HEK293 (cell line): ENCODE measurements at regions not wholly inside any gene's neighbourhood (a gene's known extent, or its start where the extent isn't known, plus 50 kb on each side); places are given as distances from the start of the nearest gene placed in this dataset.
A peak's percentile ranks its signal among the peaks of the same experiment; 100 is the strongest.

Source experiments
- CTCF ChIA-PET: fragments of 350-600 bp; formaldehyde crosslinking; extraction: SDS; loops from one replicate; lab custom pipeline; 2021; ENCODE audit warnings: antibody characterized with exemption; lab: Yijun Ruan, JAX
- POLR2A ChIA-PET: fragments of 300-600 bp; formaldehyde crosslinking; extraction: SDS; loops from one replicate; lab custom pipeline; 2020; ENCODE audit warnings: antibody characterized with exemption, inconsistent platforms; lab: Yijun Ruan, JAX
- H3K27ac ChIP-seq: fragments of 200-500 bp; sonication (Bioruptor generic); 2 replicates; pipeline ENCODE4 v1.5.1; 2014; ENCODE audit warnings: low read depth, low read length, control low read depth, inconsistent platforms; ENCODE audit errors: extremely low read depth
- H3K36me3 ChIP-seq, 2 experiments: fragments of 200-500 bp in 1 of 2; sonication (Bioruptor generic) in 1 of 2; 1 replicate in 1 of 2; 2 replicates in 1 of 2; pipeline ENCODE4 v1.5.1; 2014 to 2017; ENCODE audit warnings: inconsistent platforms in 2 of 2, low read length in 2 of 2; ENCODE audit not compliant: control insufficient read depth in 2 of 2, insufficient read depth in 1 of 2
- H3K4me1 ChIP-seq: fragments of 200-500 bp; sonication (Bioruptor generic); 2 replicates; pipeline ENCODE4 v1.5.1; 2014; ENCODE audit warnings: mild to moderate bottlenecking, low read length, inconsistent platforms; ENCODE audit not compliant: control insufficient read depth, insufficient read depth
- H3K4me3 ChIP-seq: 2 replicates; pipeline ENCODE4 v1.5.1; 2011; ENCODE audit warnings: low read depth, mild to moderate bottlenecking, control low read depth, low read length, moderate library complexity
- H3K9me3 ChIP-seq: fragments of 200-500 bp; sonication (Bioruptor generic); 2 replicates; pipeline ENCODE4 v1.5.1; 2014; ENCODE audit warnings: low read depth, low read length, inconsistent platforms; ENCODE audit not compliant: control insufficient read depth, insufficient read depth
- KLF9 ChIP-seq: fragments of 450-650 bp; formaldehyde crosslinking; IDR thresholded peaks from 2 replicates; pipeline ENCODE4 v1.5.1; 2016; ENCODE audit warnings: missing biosample characterization, missing genetic modification characterization, low read depth
- MEIS1 ChIP-seq: sonication (generic); formaldehyde crosslinking; IDR thresholded peaks from 2 replicates; pipeline ENCODE4 v1.8.1; 2022; ENCODE audit warnings: missing genetic modification reagents, mild to moderate bottlenecking, borderline replicate concordance
- MZF1 ChIP-seq: fragments of 450-650 bp; formaldehyde crosslinking; IDR thresholded peaks from 2 replicates; pipeline ENCODE4 v1.5.1; 2017; ENCODE audit warnings: missing biosample characterization, missing genetic modification characterization, borderline replicate concordance
- OVOL3 ChIP-seq: fragments of 450-650 bp; formaldehyde crosslinking; IDR thresholded peaks from 2 replicates; pipeline ENCODE4 v1.5.1; 2016; ENCODE audit warnings: missing biosample characterization, missing genetic modification characterization
- TRIM28 ChIP-seq: IDR thresholded peaks from 2 replicates; pipeline ENCODE4 v1.6.1; 2011; ENCODE audit warnings: low read length, control low read depth, borderline replicate concordance
- YY2 ChIP-seq: fragments of 450-650 bp; formaldehyde crosslinking; IDR thresholded peaks from 2 replicates; pipeline ENCODE4 v1.5.1; 2016; ENCODE audit warnings: missing biosample characterization, missing genetic modification characterization
- ZBTB17 ChIP-seq: fragments of 450-650 bp; formaldehyde crosslinking; IDR thresholded peaks from 2 replicates; pipeline ENCODE4 v1.5.1; 2016; ENCODE audit warnings: missing biosample characterization, missing genetic modification characterization
- ZBTB20 ChIP-seq: fragments of 450-650 bp; formaldehyde crosslinking; IDR thresholded peaks from 2 replicates; pipeline ENCODE4 v1.5.1; 2016; ENCODE audit warnings: missing biosample characterization, missing genetic modification characterization
- ZBTB48 ChIP-seq: fragments of 450-650 bp; formaldehyde crosslinking; IDR thresholded peaks from 2 replicates; pipeline ENCODE4 v1.5.1; 2016; ENCODE audit warnings: missing biosample characterization, missing genetic modification characterization
- ZFP37 ChIP-seq: fragments of 450-650 bp; formaldehyde crosslinking; IDR thresholded peaks from 2 replicates; pipeline ENCODE4 v1.5.1; 2016; ENCODE audit warnings: missing biosample characterization, missing genetic modification characterization
- ZNF10 ChIP-seq: fragments of 450-650 bp; formaldehyde crosslinking; IDR thresholded peaks from 2 replicates; pipeline ENCODE4 v1.5.1; 2017; ENCODE audit warnings: missing biosample characterization, missing genetic modification characterization
- ZNF157 ChIP-seq: fragments of 450-650 bp; formaldehyde crosslinking; IDR thresholded peaks from 2 replicates; pipeline ENCODE4 v1.5.1; 2016; ENCODE audit warnings: missing biosample characterization, missing genetic modification characterization
- ZNF214 ChIP-seq: fragments of 450-650 bp; formaldehyde crosslinking; IDR thresholded peaks from 2 replicates; pipeline ENCODE4 v1.5.1; 2017; ENCODE audit warnings: missing biosample characterization, mild to moderate bottlenecking, missing genetic modification characterization, borderline replicate concordance
- ZNF510 ChIP-seq: fragments of 450-650 bp; formaldehyde crosslinking; IDR thresholded peaks from 2 replicates; pipeline ENCODE4 v1.5.1; 2018; ENCODE audit warnings: mild to moderate bottlenecking, missing genetic modification characterization, missing biosample characterization; ENCODE audit not compliant: insufficient replicate concordance
- ZNF558 ChIP-seq: fragments of 450-650 bp; formaldehyde crosslinking; IDR thresholded peaks from 2 replicates; pipeline ENCODE4 v1.5.1; 2016; ENCODE audit warnings: missing biosample characterization, missing genetic modification characterization
- ZNF610 ChIP-seq: fragments of 450-650 bp; formaldehyde crosslinking; IDR thresholded peaks from 2 replicates; pipeline ENCODE4 v1.5.1; 2016; ENCODE audit warnings: missing biosample characterization, missing genetic modification characterization, borderline replicate concordance
- ZNF664 ChIP-seq: fragments of 450-650 bp; formaldehyde crosslinking; IDR thresholded peaks from 2 replicates; pipeline ENCODE4 v1.5.1; 2016; ENCODE audit warnings: missing biosample characterization, missing genetic modification characterization
- ZNF776 ChIP-seq: fragments of 450-650 bp; formaldehyde crosslinking; IDR thresholded peaks from 2 replicates; pipeline ENCODE4 v1.5.0; 2017; ENCODE audit warnings: missing biosample characterization, missing genetic modification characterization, borderline replicate concordance
- TF ChIP-seq, protein P1 (sequence below): fragments of 450-650 bp; formaldehyde crosslinking; IDR thresholded peaks from 2 replicates; pipeline ENCODE4 v1.5.1; 2016; ENCODE audit warnings: missing biosample characterization, missing genetic modification characterization
- TF ChIP-seq, protein P2 (sequence below): fragments of 450-650 bp; formaldehyde crosslinking; IDR thresholded peaks from 2 replicates; pipeline ENCODE4 v1.5.1; 2016; ENCODE audit warnings: missing biosample characterization, missing genetic modification characterization, borderline replicate concordance
- TF ChIP-seq, protein P3 (sequence below): fragments of 450-650 bp; formaldehyde crosslinking; conservative IDR thresholded peaks from 2 replicates; pipeline ENCODE4 v1.5.1; 2016; ENCODE audit warnings: low read depth, missing biosample characterization, missing genetic modification characterization

DNA sequence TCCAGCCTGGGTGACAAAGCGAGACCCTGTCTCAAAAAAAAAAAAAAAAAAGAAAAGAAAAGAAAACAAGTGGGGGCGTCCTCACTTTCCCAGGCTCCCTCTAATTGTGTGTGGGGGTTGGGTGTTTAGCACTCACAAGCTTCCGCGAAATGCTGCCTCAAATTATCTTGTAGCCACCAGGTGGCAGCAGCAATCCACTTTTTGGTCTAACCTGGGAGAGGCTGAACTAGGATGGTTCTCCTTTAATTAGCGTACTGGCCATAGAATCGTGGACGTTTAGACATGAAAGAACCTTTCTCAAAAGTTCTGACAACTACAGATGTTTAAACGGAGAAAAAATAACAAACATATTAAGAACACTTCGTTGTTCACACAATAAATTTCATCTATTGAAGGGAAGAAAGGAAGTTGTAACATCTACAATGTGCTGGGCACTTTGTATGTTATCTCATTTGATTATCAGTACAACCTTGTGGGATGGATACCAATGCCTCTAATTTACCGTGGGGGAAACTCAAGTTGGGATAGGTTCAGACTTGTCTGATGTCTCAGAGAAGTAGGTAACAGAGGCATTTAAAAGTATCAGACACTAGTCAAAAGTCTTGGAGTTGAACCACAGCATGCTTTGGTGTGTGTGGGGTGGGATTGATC is 122.7 kb upstream of the NABP1 start (continued):
- TF ChIP-seq, protein P1, sequence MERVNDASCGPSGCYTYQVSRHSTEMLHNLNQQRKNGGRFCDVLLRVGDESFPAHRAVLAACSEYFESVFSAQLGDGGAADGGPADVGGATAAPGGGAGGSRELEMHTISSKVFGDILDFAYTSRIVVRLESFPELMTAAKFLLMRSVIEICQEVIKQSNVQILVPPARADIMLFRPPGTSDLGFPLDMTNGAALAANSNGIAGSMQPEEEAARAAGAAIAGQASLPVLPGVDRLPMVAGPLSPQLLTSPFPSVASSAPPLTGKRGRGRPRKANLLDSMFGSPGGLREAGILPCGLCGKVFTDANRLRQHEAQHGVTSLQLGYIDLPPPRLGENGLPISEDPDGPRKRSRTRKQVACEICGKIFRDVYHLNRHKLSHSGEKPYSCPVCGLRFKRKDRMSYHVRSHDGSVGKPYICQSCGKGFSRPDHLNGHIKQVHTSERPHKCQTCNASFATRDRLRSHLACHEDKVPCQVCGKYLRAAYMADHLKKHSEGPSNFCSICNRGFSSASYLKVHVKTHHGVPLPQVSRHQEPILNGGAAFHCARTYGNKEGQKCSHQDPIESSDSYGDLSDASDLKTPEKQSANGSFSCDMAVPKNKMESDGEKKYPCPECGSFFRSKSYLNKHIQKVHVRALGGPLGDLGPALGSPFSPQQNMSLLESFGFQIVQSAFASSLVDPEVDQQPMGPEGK (tag by site-specific recombination): 0 out of 2 replicates have a peak, but pooled peaks have one; percentile 28

DNA sequence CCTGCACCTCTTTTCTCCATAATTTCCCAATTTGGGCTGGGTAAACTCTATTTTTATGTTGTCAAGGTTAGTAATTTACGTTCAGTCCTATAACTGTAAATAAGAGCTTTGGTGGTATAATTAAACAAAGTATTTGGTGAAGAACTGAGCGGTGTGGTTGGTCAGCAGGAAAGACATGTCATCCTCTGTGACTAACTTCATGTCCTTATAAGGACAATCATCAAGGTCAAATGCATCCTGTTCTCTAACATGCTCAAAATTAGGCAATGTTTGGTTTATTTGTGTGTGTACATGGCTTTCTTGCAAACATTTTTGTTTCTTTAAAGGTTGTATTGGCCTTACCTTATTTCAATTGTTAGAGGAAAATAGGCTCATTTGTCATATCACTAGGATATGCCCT is 121.5 kb upstream of the NABP1 start:
- no peaks in the 10 kb centered on the region for H3K9me3 ChIP-seq
- CTCF ChIA-PET: interaction anchor here (0.7 to 3.8 kb wide), 5 partner anchors 10 to 698 kb away, joined by 3 to 17 read pairs (median 4); no protein-coding TSS in a partner anchor
- peaks cover 3% of the 10 kb centered on the region; the same call in 1 of the 2 replicates for H3K4me1 ChIP-seq
- no peak overlapping the region for H3K4me3 ChIP-seq
- POLR2A ChIA-PET: no interaction called here
- H3K36me3 ChIP-seq: no peaks in the 10 kb centered on the region
- no peak overlapping the region for H3K27ac ChIP-seq
- TF ChIP-seq, protein P1 (tag by site-specific recombination): no peak
- TF ChIP-seq ZNF157 (tag by site-specific recombination) (no peak), ZFP37 (tag by site-specific recombination) (no peak), ZBTB17 (no peak), YY2 (tag by site-specific recombination) (no peak), ZNF558 (tag by site-specific recombination) (no peak), ZBTB20 (tag by site-specific recombination) (no peak)

DNA sequence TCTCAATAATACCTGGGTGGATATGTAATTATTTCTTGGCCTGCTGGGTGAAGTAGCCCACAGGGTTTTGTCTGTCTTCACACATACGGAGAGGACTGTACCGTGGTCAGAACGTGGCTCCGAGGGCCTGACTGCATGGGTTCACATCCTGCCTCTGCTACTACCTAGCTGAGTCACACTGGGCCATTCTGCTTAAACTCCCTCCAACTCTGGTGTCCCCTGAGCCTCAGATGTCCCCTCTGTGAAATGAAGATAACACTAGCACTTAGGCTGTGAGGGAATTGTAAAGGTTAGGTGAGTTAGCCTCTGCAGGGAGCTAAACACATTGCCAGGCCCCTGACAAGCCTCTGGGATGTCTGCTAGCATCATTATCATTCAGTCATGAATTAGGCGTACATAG is 120.1 kb upstream of the NABP1 start:
- H3K4me1 ChIP-seq: no peaks in the 10 kb centered on the region
- no peak overlapping the region for H3K27ac ChIP-seq
- H3K4me3 ChIP-seq: no peak overlapping the region
- H3K9me3 ChIP-seq: no peaks in the 10 kb centered on the region
- CTCF ChIA-PET: interaction anchor here (0.5 to 1.4 kb wide), 7 partner anchors 8 to 605 kb away, joined by 3 to 4 read pairs (median 3); no protein-coding TSS in a partner anchor
- POLR2A ChIA-PET: no interaction called here
- H3K36me3 ChIP-seq: no peaks in the 10 kb centered on the region
- TF ChIP-seq, protein P2, sequence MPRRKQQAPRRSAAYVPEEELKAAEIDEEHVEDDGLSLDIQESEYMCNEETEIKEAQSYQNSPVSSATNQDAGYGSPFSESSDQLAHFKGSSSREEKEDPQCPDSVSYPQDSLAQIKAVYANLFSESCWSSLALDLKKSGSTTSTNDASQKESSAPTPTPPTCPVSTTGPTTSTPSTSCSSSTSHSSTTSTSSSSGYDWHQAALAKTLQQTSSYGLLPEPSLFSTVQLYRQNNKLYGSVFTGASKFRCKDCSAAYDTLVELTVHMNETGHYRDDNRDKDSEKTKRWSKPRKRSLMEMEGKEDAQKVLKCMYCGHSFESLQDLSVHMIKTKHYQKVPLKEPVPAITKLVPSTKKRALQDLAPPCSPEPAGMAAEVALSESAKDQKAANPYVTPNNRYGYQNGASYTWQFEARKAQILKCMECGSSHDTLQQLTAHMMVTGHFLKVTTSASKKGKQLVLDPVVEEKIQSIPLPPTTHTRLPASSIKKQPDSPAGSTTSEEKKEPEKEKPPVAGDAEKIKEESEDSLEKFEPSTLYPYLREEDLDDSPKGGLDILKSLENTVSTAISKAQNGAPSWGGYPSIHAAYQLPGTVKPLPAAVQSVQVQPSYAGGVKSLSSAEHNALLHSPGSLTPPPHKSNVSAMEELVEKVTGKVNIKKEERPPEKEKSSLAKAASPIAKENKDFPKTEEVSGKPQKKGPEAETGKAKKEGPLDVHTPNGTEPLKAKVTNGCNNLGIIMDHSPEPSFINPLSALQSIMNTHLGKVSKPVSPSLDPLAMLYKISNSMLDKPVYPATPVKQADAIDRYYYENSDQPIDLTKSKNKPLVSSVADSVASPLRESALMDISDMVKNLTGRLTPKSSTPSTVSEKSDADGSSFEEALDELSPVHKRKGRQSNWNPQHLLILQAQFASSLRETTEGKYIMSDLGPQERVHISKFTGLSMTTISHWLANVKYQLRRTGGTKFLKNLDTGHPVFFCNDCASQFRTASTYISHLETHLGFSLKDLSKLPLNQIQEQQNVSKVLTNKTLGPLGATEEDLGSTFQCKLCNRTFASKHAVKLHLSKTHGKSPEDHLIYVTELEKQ (tag by site-specific recombination): no peak
- no peak for TF ChIP-seq ZNF510 (tag by site-specific recombination)
- TF ChIP-seq MZF1 (tag by site-specific recombination): no peak
- TF ChIP-seq ZNF10 (tag by site-specific recombination): no peak
- TF ChIP-seq TRIM28: no peak
- no peak for TF ChIP-seq KLF9
- TF ChIP-seq OVOL3 (tag by site-specific recombination): no peak
- no peak for TF ChIP-seq ZNF214
- no peak for TF ChIP-seq MEIS1 (CRISPR knock-in tag)
- no peak for TF ChIP-seq ZNF610 (tag by site-specific recombination)
- TF ChIP-seq ZNF776 (tag by site-specific recombination): no peak
- TF ChIP-seq, protein P3, sequence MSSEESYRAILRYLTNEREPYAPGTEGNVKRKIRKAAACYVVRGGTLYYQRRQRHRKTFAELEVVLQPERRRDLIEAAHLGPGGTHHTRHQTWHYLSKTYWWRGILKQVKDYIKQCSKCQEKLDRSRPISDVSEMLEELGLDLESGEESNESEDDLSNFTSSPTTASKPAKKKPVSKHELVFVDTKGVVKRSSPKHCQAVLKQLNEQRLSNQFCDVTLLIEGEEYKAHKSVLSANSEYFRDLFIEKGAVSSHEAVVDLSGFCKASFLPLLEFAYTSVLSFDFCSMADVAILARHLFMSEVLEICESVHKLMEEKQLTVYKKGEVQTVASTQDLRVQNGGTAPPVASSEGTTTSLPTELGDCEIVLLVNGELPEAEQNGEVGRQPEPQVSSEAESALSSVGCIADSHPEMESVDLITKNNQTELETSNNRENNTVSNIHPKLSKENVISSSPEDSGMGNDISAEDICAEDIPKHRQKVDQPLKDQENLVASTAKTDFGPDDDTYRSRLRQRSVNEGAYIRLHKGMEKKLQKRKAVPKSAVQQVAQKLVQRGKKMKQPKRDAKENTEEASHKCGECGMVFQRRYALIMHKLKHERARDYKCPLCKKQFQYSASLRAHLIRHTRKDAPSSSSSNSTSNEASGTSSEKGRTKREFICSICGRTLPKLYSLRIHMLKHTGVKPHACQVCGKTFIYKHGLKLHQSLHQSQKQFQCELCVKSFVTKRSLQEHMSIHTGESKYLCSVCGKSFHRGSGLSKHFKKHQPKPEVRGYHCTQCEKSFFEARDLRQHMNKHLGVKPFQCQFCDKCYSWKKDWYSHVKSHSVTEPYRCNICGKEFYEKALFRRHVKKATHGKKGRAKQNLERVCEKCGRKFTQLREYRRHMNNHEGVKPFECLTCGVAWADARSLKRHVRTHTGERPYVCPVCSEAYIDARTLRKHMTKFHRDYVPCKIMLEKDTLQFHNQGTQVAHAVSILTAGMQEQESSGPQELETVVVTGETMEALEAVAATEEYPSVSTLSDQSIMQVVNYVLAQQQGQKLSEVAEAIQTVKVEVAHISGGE: no peak
- TF ChIP-seq ZNF664 (tag by site-specific recombination): no peak
- TF ChIP-seq ZBTB48: no peak
